ENCODE measurements at regions not wholly inside any gene's neighbourhood (a gene's known extent, or its start where the extent isn't known, plus 50 kb on each side); places are given as distances from the start of the nearest gene placed in this dataset.

GRCh38 chr3:117820658-117821299 is 1111.2 kb downstream of the TUSC7 start:
- intact Hi-C loops (cut with DNase I), result no loop called here
- no peak for DNase-seq (ENCODE audit: low spot score)
- H3K4me1 ChIP-seq (replicated peaks), result no peaks in the 10 kb centered on the region
- H3K27ac ChIP-seq, result no peak overlapping the region
- H3K9me3 ChIP-seq, result no peaks in the 10 kb centered on the region
- H3K27me3 ChIP-seq (replicated peaks; ENCODE audit: insufficient read depth), result no peaks in the 10 kb centered on the region
- H3K36me3 ChIP-seq, result no peaks in the 10 kb centered on the region
- no peak for TF ChIP-seq POLR2A (IDR thresholded peaks at IDR 0.05)
- no peak for TF ChIP-seq POLR2AphosphoS5 (IDR thresholded peaks at IDR 0.05)
- TF ChIP-seq, protein P1, sequence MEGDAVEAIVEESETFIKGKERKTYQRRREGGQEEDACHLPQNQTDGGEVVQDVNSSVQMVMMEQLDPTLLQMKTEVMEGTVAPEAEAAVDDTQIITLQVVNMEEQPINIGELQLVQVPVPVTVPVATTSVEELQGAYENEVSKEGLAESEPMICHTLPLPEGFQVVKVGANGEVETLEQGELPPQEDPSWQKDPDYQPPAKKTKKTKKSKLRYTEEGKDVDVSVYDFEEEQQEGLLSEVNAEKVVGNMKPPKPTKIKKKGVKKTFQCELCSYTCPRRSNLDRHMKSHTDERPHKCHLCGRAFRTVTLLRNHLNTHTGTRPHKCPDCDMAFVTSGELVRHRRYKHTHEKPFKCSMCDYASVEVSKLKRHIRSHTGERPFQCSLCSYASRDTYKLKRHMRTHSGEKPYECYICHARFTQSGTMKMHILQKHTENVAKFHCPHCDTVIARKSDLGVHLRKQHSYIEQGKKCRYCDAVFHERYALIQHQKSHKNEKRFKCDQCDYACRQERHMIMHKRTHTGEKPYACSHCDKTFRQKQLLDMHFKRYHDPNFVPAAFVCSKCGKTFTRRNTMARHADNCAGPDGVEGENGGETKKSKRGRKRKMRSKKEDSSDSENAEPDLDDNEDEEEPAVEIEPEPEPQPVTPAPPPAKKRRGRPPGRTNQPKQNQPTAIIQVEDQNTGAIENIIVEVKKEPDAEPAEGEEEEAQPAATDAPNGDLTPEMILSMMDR (IDR thresholded peaks at IDR 0.05), result no peak
- H3K4me3 ChIP-seq, result no peak overlapping the region
- 63% methylated on average over 3 of the region's 3 CpGs for WGBS

- DNase-seq (ENCODE audit: low spot score), result no peak
- Histone ChIP-seq H3K9me3 (no peaks in the 10 kb centered on the region), H3K27ac (no peak overlapping the region), H3K27me3 (replicated peaks; ENCODE audit: insufficient read depth) (no peaks in the 10 kb centered on the region), H3K4me1 (replicated peaks) (no peaks in the 10 kb centered on the region), H3K36me3 (no peaks in the 10 kb centered on the region), H3K4me3 (no peak overlapping the region)
- intact Hi-C loops (cut with DNase I), result no loop called here
- WGBS, result 93% methylated on average over 1 of the region's 1 CpG
- TF ChIP-seq, protein P1 (IDR thresholded peaks at IDR 0.05), result no peak
- TF ChIP-seq POLR2AphosphoS5 (IDR thresholded peaks at IDR 0.05) (no peak), POLR2A (IDR thresholded peaks at IDR 0.05) (no peak)
Measured at GRCh38 chr3:117822416-117822815, 1112.8 kb downstream of the TUSC7 start.

GRCh38 chr3:117836296-117836695 is 1126.7 kb downstream of the TUSC7 start:
- H3K27me3 ChIP-seq (replicated peaks; ENCODE audit: insufficient read depth), result no peaks in the 10 kb centered on the region
- no peaks in the 10 kb centered on the region for H3K36me3 ChIP-seq
- intact Hi-C loops (cut with DNase I), result no loop called here
- H3K9me3 ChIP-seq, result no peaks in the 10 kb centered on the region
- H3K4me3 ChIP-seq, result no peak overlapping the region
- no peak overlapping the region for H3K27ac ChIP-seq
- no peaks in the 10 kb centered on the region for H3K4me1 ChIP-seq (replicated peaks)
- WGBS, result 62% methylated on average over 1 of the region's 1 CpG
- no peak for DNase-seq (ENCODE audit: low spot score)
- TF ChIP-seq POLR2A (IDR thresholded peaks at IDR 0.05) (no peak), POLR2AphosphoS5 (IDR thresholded peaks at IDR 0.05) (no peak)
- TF ChIP-seq, protein P1 (IDR thresholded peaks at IDR 0.05), result no peak

GRCh38 chr3:117837391-117837790 is 1127.8 kb downstream of the TUSC7 start:
- no peaks in the 10 kb centered on the region for H3K9me3 ChIP-seq
- 67% methylated on average over 1 of the region's 1 CpG for WGBS
- no peak for TF ChIP-seq POLR2A (IDR thresholded peaks at IDR 0.05)
- no peak for TF ChIP-seq POLR2AphosphoS5 (IDR thresholded peaks at IDR 0.05)
- TF ChIP-seq, protein P1 (IDR thresholded peaks at IDR 0.05), result no peak
- no peak for DNase-seq (ENCODE audit: low spot score)
- H3K4me3 ChIP-seq, result no peak overlapping the region
- H3K27ac ChIP-seq, result no peak overlapping the region
- no peaks in the 10 kb centered on the region for H3K36me3 ChIP-seq
- intact Hi-C loops (cut with DNase I), result no loop called here
- H3K4me1 ChIP-seq (replicated peaks), result no peaks in the 10 kb centered on the region
- H3K27me3 ChIP-seq (replicated peaks; ENCODE audit: insufficient read depth), result no peaks in the 10 kb centered on the region

- Histone ChIP-seq H3K4me1 (replicated peaks) (no peaks in the 10 kb centered on the region), H3K27ac (no peak overlapping the region), H3K36me3 (no peaks in the 10 kb centered on the region), H3K27me3 (replicated peaks; ENCODE audit: insufficient read depth) (no peaks in the 10 kb centered on the region), H3K9me3 (no peaks in the 10 kb centered on the region), H3K4me3 (no peak overlapping the region)
- intact Hi-C loops (cut with DNase I), result no loop called here
- WGBS, result 28% methylated on average over 1 of the region's 1 CpG
- TF ChIP-seq POLR2A (IDR thresholded peaks at IDR 0.05), result no peak
- TF ChIP-seq, protein P1 (IDR thresholded peaks at IDR 0.05), result no peak
- no peak for TF ChIP-seq POLR2AphosphoS5 (IDR thresholded peaks at IDR 0.05)
- DNase-seq (ENCODE audit: low spot score), result no peak
Measured at GRCh38 chr3:117842086-117842485, 1132.5 kb downstream of the TUSC7 start.

All from prostate gland (tissue), 2 donors.